ENCODE measurements at regions not wholly inside any gene's neighbourhood (a gene's known extent, or its start where the extent isn't known, plus 50 kb on each side); places are given as distances from the start of the nearest gene placed in this dataset.

GRCh38 chr17:33974276-33974675 lies 280.8 kb upstream of the CCL2 start:
- no peak for DNase-seq (ENCODE audit: low read depth in 2 of 2)

DNA sequence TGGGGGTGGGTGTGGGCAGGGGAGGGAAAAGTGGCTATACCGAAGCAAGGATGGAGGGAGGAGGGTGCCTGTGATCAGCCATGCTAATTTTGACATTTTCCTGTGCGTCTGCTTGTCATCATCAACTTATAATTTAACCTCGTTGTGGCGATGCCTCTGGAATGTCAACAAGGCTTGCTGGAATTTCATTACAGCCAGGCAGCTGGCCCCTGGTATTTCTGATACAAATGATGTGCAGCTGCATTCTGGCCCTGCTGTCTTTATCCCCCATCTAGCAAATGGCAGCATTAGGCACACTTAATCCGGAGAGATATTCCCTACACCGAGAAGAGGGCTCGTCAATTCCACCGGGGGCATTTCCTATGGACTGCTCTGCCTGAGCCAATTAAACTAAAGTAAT lies 278.3 kb upstream of the CCL2 start:
- no peak for DNase-seq (ENCODE audit: low read depth in 2 of 2)

DNA sequence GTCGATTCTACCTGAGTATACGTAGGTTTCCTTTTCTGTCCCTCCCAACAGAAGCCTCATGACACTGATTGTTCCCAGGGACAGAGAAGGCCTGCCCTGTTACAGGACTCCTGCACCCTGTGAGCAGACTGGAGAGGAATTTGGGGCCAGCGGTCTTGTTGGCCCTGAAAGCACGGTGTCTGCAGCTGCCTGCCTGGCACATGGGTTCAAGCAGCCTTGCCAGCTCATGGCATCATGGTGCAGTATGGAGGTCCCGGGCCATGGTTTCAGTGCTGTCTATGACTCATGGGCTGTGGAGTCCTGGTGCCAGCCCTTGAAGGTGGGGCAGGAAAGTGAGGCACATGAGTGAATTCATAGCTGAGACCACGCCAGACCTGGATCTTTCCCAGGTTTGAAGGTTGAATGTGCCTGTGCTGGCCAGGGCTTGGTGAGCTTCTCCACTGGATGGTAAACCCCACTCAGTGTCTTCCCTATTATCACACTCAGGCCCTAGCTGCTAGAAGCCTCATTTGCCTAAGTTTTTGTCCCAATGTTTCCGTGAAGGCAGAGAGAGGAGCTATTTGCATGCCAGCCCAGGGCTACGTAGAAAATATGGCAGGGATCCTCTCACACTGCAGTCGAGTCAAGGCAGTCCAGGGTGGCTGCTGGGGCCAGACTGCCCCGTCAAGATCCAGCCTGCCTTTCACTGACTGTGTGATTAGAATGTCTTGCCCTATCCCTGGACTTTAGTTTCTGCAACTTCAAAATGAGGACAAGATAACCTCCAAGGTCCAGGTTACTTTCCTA lies 277.2 kb upstream of the CCL2 start:
- DNase-seq (ENCODE audit: low read depth in 2 of 2) = no peak

- DNase-seq (ENCODE audit: low read depth in 2 of 2) = no peak
These were observed 276.2 kb upstream of the CCL2 start for GRCh38 chr17:33978889-33979288.

GRCh38 chr17:33980193-33980592 lies 274.9 kb upstream of the CCL2 start:
- no peak for DNase-seq (ENCODE audit: low read depth in 2 of 2)

DNA sequence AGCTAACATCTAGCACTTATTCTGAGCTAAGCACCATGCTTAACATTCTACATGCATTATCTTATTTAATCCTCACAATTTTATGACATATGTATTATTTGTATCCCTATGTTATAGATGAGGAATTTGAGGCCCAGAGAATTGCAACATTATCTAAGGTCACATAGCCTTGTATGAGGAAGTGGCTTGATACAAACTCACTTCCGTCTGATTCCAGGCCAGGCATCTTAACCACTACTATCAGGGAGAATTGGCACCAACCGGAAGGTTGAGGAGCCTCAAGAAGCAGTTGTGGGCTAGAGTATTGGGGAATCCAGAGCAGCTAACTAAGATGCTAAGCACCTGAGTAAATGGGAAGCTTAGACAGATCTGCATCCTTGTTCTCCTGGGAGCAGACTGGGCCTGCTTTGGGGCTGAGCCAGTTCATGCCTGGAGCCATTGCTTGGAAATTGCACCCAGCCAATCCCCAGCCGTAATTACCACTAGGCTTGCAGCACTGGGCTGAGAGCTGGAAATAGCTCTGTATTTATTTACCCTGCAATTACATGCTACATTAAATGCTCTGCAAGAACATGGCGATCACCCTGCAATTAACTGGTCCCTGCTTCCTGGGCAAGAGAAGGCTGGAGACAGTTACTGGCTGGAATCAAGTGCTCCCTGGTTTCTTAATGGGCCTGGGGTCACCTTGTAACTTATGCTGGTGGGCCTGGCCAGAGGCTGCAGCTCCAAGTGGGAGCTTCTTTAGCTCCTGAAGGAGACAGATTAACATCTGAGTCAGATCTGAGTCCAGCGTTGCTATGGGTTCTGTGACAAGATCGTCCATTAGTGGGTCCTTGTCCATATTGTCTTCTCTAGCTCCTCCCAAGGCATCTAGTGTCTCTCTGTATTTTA lies 273.1 kb upstream of the CCL2 start:
- DNase-seq (ENCODE audit: low read depth in 2 of 2) = no peak

- DNase-seq (ENCODE audit: low read depth in 2 of 2) = no peak
These were observed 272.2 kb upstream of the CCL2 start for GRCh38 chr17:33982909-33983308.

- no peak for DNase-seq (ENCODE audit: low read depth in 2 of 2)
These were observed 271.1 kb upstream of the CCL2 start for GRCh38 chr17:33983824-33984574.

DNA sequence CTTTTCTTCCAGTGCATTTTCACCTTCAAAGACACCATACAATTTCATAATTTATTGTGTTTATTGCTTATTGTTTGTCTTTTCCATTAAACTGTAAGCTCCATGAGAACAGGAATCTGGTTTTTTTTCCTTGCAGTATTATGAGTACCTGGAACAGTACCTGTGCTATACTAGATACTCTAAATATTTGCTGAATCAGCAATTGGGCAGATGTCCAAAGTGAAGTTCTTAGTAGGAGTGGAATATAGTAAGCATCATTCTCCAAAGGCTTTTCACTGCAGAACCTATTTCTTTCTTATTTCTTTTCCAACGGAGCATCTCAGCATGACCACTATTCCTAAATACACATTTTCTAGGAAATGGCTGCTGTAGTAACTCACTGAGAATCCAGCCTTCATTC lies 269.0 kb upstream of the CCL2 start:
- DNase-seq (ENCODE audit: low read depth in 2 of 2) = no peak

GRCh38 chr17:33986566-33986965 lies 268.5 kb upstream of the CCL2 start:
- no peak for DNase-seq (ENCODE audit: low read depth in 2 of 2)

DNA sequence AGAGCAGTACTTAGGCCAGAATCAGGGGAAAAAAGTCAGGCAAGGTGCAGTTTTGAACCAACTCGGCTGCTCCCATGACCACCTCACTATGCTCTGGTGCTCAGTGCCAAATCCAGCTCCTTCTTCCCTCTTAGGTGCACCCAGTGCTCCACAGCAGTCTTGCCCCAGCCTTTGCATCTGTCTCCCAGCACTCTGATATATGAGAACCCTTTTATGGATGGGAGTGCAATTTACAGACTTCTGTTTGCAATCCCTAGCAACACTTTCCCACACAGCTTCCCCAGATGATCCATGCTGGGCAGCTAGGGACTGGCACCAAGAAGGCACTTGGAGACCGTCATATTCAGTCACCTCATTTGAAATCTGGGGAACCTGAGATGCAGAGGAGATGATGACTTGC lies 267.9 kb upstream of the CCL2 start:
- no peak for DNase-seq (ENCODE audit: low read depth in 2 of 2)

- no peak for DNase-seq (ENCODE audit: low read depth in 2 of 2)
These were observed 265.5 kb upstream of the CCL2 start for GRCh38 chr17:33989361-33990148.

GRCh38 chr17:33990943-33991706 lies 264.0 kb upstream of the CCL2 start:
- DNase-seq (ENCODE audit: low read depth in 2 of 2) = no peak

GRCh38 chr17:33992113-33992512 lies 263.0 kb upstream of the CCL2 start:
- DNase-seq (ENCODE audit: low read depth in 2 of 2) = no peak

- no peak for DNase-seq (ENCODE audit: low read depth in 2 of 2)
These were observed 254.4 kb upstream of the CCL2 start for GRCh38 chr17:34000639-34001038.

GRCh38 chr17:34001246-34001645 lies 253.8 kb upstream of the CCL2 start:
- DNase-seq (ENCODE audit: low read depth in 2 of 2) = no peak

DNA sequence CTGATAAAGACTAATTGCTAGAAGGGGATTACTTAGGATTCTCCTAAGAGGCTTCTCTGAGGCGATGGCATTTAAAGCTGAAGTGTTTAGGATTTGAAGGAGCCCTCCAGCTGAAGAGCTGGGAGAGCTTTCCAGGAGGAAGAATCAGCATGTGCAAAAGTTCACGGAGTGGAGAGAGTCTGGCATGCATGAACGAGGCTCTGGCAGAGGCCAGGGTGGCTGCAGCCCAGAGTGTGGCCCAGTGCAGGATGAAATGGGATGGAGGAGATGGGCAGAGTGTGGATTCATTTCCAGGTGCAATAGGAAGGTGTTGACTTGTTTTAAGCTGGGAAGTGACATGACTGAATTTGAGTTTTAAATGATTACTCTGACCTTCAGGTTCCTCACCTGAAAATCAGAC lies 249.0 kb upstream of the CCL2 start:
- no peak for DNase-seq (ENCODE audit: low read depth in 2 of 2)

DNA sequence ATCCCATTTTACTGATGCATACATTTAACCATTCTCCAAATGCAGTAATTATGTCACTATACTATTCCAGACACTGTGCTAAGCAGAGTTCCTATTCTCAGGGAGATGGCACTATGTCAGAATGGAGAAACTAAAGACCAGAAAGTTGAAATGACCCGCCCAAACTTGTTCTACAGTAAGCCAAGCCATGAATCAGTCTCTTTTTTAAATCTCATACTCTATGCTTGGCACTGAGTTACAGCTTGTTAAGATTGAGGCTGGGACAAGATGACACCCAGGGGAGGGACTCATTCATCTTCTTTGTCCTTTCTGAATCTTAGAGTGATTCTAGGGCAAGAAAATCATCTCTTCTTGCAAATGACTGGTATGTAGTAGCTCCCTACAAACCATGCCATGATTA lies 247.0 kb upstream of the CCL2 start:
- DNase-seq (ENCODE audit: low read depth in 2 of 2) = no peak

- DNase-seq (ENCODE audit: low read depth in 2 of 2) = no peak
These were observed 245.2 kb upstream of the CCL2 start for GRCh38 chr17:34009912-34010311.

DNA sequence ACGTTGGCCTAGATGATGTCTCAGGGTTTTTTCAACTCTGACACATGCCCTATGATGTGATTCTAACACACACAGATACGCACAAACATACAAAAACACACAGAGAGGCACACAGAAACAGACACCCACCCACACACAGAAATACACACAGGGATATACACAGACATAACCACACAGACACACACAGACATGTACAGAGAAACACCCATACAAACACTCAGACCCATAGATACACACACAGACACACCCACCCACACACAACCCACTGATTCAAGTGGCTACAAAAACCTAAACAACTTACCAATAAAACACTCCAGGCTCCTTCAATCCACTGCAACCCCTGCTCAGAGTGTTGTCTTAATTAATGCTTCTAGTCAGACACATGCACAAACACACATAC lies 244.6 kb upstream of the CCL2 start:
- DNase-seq (ENCODE audit: low read depth in 2 of 2) = no peak

DNA sequence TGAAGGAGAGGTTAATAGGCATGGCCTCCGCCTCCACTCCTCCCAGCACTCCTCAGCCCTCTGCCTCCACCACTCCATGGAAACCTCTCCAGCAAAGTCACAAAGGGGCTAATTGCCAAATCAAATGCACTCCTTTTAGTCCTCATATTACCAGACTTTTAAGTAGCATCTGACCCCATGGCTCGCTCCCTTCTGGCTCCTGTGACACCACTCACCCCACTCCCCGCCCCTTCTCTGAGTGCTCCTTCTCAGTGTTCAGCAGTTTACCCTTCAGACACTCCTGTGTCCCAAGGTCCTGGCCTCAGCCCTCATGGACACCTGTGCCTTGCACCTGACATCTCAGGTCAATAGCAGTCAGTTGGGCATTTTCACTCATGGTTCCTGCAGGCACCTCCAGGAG lies 243.5 kb upstream of the CCL2 start:
- no peak for DNase-seq (ENCODE audit: low read depth in 2 of 2)

All from stimulated activated CD4-positive, alpha-beta T cell treated with anti-CD3 and anti-CD28 coated beads, Interleukin-12 subunit alpha, Interleukin-12 subunit beta, amount 100 ng/mL, for 24 hours (primary cell).